Heart right ventricle (tissue), 16 donors: ENCODE measurements at regions not wholly inside any gene's neighbourhood (a gene's known extent, or its start where the extent isn't known, plus 50 kb on each side); places are given as distances from the start of the nearest gene placed in this dataset.
A peak's percentile ranks its signal among the peaks of the same experiment; 100 is the strongest.

ENCODE experiments used
- ATAC-seq, 8 donors: fragments of 200-7000 bp; cut with Tn5 transposase; one replicate each; pipeline ENCODE4 v1.9.1; 2020; ENCODE audit warnings: mild to moderate bottlenecking in 8 of 8, moderate library complexity in 8 of 8, moderate number of reproducible peaks in 1 of 8
- DNase-seq, 2 donors: peaks; one replicate each; pipeline ENCODE4 v3.0.0-alpha.2; 2020
- H3K27ac ChIP-seq, 10 donors: fragments of 200-600 bp; sonication (generic) in 2 of 10; one replicate each; pipeline versions ENCODE4 v1.5.0 to v1.8.0; 2020 to 2022; ENCODE audit warnings: mild to moderate bottlenecking in 3 of 10
- H3K27me3 ChIP-seq, 7 donors: fragments of 200-600 bp; one replicate each; pipeline ENCODE4 v1.8.0; 2021 to 2022; ENCODE audit warnings: mild to moderate bottlenecking in 2 of 7
- H3K36me3 ChIP-seq, 9 donors: fragments of 200-600 bp; sonication (generic) in 1 of 9; one replicate each; pipeline versions ENCODE4 v1.5.0 to v1.8.0; 2020 to 2022; ENCODE audit warnings: mild to moderate bottlenecking in 2 of 9
- H3K4me1 ChIP-seq, 9 donors: fragments of 200-600 bp; sonication (generic) in 1 of 9; one replicate each; pipeline versions ENCODE4 v1.5.0 to v1.8.0; 2020 to 2022; ENCODE audit warnings: mild to moderate bottlenecking in 4 of 9
- H3K4me3 ChIP-seq, 10 donors: fragments of 200-600 bp; sonication (generic) in 2 of 10; one replicate each; pipeline versions ENCODE4 v1.5.0 to v1.8.0; 2020 to 2022; ENCODE audit warnings: mild to moderate bottlenecking in 7 of 10, moderate library complexity in 2 of 10
- H3K9me3 ChIP-seq, 11 donors: fragments of 200-600 bp in 10 of 11; sonication (generic) in 2 of 11; one replicate each; pipeline versions ENCODE4 v1.5.0 to v1.8.0; 2013 to 2022; ENCODE audit warnings: mild to moderate bottlenecking in 2 of 11, control low read depth in 1 of 11, moderate library complexity in 1 of 11
- CTCF ChIP-seq, 9 donors: fragments of 200-600 bp; sonication (generic) in 2 of 9; IDR thresholded peaks; one replicate each; pipeline versions ENCODE4 v1.5.0 to v1.8.0; 2021 to 2022; ENCODE audit warnings: antibody characterized with exemption in 9 of 9, mild to moderate bottlenecking in 5 of 9, moderate library complexity in 1 of 9
- WGBS, 2 donors: extraction: QIAGEN DNeasy Blood & Tissue Kit; methylation state at CpG; one replicate each; pipeline ENCODE4 v1.1.7; 2013; ENCODE audit warnings: inconsistent platforms in 1 of 2; 5-methylcytosine and 5-hydroxymethylcytosine counted together
- intact Hi-C, 10 donors: fragments of 100-400 bp; cut with DNase I; formaldehyde crosslinking; loops; one replicate each; pipeline versions ENCODE4 v1.11.1 to v1.14.2; 2022
- donor health status: Arrhythmogenic right ventricular cardiomyopathy.
- donor health status: ischemic (EF 13 %, LVEDD 7.1; RV severe dilation, severe dysfunction).
- donor health status: healthy with polysubstance abuse.
- donor health status: DM: no; HTN: yes; CAD: no.
- donor health status: DM: no; HTN: no; CAD: no.
- donor health status: ischemic (EF 25% LVEDD 6.9; RV normal size, moderate dysfunction).
- donor health status: ischemic (EF 25% LVEDD 5.7; RV mildly dilated, moderate dysfunction).
- donor health status: healthy.
- donor health status: DM: yes; HTN: yes; CAD: no.
- donor health status: Ischemic cardiomyopathy.
- donor health status: ischemic (EF 35%, LVEDD 5.7; RV mildly dilated, moderate dysfunction).
- donor health status: nonischemic (EF 11% LVEDD 7.7; RV severe dilation, severe dysfunction).
- donor health status: DM: yes; HTN: yes; CAD: no.
- donor health status: PGD.
- donor health status: ischemic (EF 29% LVEDD 5.4; RV normal size, mild dysfunction).
- donor health status: nonischemic (EF 23%, LVEDD 6.1; RV moderate dilation, normal function).

- intact Hi-C loops = loop anchor here in 5 of 10 donors (5.0 to 10.0 kb wide), 5 partner anchors 47 to 104 kb away; no protein-coding TSS in a partner anchor
- no peak for TF ChIP-seq CTCF (IDR thresholded peaks at IDR 0.05)
- Histone ChIP-seq H3K4me1 (peaks cover 8 to 58% (median 50%) of the 10 kb centered on the region in 9 donors), H3K4me3 (no peak overlapping the region), H3K36me3 (peaks cover 0 to 23% (median 0%) of the 10 kb centered on the region in 9 donors), H3K9me3 (no peaks in the 10 kb centered on the region), H3K27ac (peak overlapping the region; percentile 50 to 100 (median 98)), H3K27me3 (no peaks in the 10 kb centered on the region)
- DNase-seq (no peak), ATAC-seq (no peak)
- WGBS, 2 donors = 71 to 72% methylated on average over 18 of the region's 18 CpGs
Observed at GRCh38 chr9:129500161-129500862, 120.6 kb downstream of the C9orf50 start.

DNA sequence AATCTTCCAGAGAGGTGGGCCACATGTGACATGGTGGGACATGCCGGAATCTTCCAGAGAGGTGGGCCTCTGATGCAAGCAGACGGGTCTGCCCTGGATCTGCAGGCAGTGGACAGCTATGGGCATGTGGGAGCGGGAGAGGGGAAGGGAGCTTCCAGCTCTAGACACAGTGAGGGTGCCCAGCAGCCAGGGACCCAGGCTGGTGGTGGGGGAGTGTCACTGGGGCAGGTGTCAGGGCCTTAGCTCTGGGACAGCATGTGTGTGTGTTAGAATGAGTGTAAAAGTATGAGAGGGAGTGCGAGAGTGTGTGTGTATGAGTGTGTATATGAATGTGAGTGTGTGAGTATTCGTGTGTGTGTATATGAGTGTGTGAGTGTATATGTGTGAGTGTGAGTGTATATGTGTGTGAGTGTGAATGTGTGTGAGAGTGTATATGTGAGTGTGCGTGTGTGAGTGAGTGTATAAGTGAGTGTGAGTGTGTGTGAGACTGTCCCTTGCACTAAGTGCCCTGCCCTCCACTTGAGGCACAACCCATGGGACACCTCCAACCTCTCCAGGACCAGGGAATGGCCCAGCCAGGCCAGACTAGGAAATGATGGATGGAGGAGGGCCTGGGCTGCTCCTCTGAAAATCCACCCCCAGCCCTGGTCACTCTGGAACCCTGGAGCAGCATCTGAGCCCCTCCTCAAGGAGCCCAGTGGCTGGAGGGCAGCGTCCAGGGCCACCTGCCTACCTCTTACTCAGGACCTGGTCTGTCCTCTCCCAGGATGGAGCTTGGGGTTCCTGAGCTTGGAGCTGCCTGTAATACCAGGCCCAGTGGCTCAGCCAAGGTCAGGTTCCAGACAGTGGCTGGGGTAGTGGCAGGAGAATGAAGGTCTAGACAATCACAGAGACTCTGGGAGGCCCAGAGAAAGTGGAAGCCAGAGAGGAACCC, 122.2 kb downstream of the C9orf50 start:
- Histone ChIP-seq H3K4me1 (peaks cover 11 to 72% (median 62%) of the 10 kb centered on the region in 9 donors), H3K36me3 (peaks cover 0 to 16% (median 0%) of the 10 kb centered on the region in 9 donors), H3K9me3 (no peaks in the 10 kb centered on the region), H3K27ac (peak overlapping the region; percentile 92 to 100 (median 98)), H3K4me3 (peak overlapping the region in 9 of 10 donors; percentile 35 to 66 (median 55)), H3K27me3 (no peaks in the 10 kb centered on the region)
- DNase-seq = no peak
- intact Hi-C loops = loop anchor here in 8 of 10 donors (5.0 to 10.0 kb wide), 14 partner anchors 36 to 354 kb away; partner anchors contain the start of gene IER5L (in 4 of the 8)
- WGBS, 2 donors = 85 to 92% methylated on average over 7 of the region's 7 CpGs
- TF ChIP-seq CTCF (IDR thresholded peaks at IDR 0.05) = no peak
- no peak for ATAC-seq

- peaks cover 11 to 80% (median 62%) of the 10 kb centered on the region in 9 donors for H3K4me1 ChIP-seq
Observed at GRCh38 chr9:129497813-129498450, 123.0 kb downstream of the C9orf50 start.

More at GRCh38 chr9:129497813-129498450, 123.0 kb downstream of the C9orf50 start:
- H3K27ac ChIP-seq = peak overlapping the region; percentile 92 to 100 (median 98)
- 46 to 52% methylated on average over 8 of the region's 8 CpGs for WGBS, 2 donors
- no peaks in the 10 kb centered on the region for H3K9me3 ChIP-seq
- peak overlapping the region; percentile 35 to 66 (median 54) for H3K4me3 ChIP-seq
- TF ChIP-seq CTCF (IDR thresholded peaks at IDR 0.05) = no peak
- H3K36me3 ChIP-seq = peaks cover 0 to 16% (median 0%) of the 10 kb centered on the region in 9 donors
- intact Hi-C loops = loop anchor here in 8 of 10 donors (2.0 to 10.0 kb wide), 17 partner anchors 36 to 359 kb away; partner anchors contain the start of gene IER5L (in 4 of the 8)
- DNase-seq = no peak
- H3K27me3 ChIP-seq = no peaks in the 10 kb centered on the region
- ATAC-seq = no peak
